HG03442 (cell line): ENCODE measurements at regions not wholly inside any gene's neighbourhood (a gene's known extent, or its start where the extent isn't known, plus 50 kb on each side); places are given as distances from the start of the nearest gene placed in this dataset.
"Not testable (repeated sequence)": the region's sequence is repeated elsewhere in the genome, so short reads cannot be mapped to it uniquely, and the experiment has no call there.

Experiments
- ATAC-seq: cut with Tn5 transposase; IDR thresholded peaks from one replicate; pipeline ENCODE4 v1.9.1; 2021; ENCODE audit warnings: mild to moderate bottlenecking, moderate library complexity; ENCODE audit not compliant: unreplicated experiment

DNA sequence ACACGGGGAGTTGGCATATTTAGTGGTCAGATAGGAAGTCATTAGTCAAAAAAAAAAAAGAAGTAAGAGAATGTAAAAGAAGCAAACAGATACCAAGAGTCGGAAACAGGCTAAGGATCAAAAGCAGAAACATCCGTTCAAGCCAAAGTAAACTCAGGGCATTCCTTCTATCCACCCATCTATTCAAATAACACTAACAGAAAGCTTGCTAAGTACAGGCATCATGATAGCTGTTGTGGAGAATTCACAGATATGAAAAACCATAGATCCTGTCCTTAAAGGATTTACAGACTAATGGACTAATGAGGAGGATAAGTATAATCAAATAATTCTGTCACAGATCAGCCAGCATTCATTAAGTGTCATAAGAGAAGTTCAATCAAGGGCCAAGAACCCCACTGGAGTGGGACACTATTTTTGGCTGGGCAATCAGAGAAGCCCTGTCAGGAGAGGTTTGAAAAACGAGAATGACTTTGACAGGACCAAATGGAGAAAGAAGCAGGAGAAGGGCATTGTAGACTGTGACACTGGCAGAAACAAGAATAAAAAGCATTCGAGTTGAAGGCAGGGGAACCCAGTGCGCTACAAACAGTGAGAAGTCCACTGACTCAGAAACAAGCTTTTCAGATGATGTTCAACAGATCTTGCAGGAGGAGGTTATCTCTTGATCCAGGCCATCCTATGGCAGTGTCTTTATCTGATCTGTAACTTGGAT lies 154.2 kb upstream of the TSLP start:
- ATAC-seq: no peak

GRCh38 chr5:110918683-110919082 lies 152.8 kb upstream of the TSLP start:
- no peak for ATAC-seq

- no peak for ATAC-seq
Observed at GRCh38 chr5:110923971-110924370, 147.5 kb upstream of the TSLP start.

GRCh38 chr5:110925398-110925797 lies 146.1 kb upstream of the TSLP start:
- ATAC-seq: no peak

DNA sequence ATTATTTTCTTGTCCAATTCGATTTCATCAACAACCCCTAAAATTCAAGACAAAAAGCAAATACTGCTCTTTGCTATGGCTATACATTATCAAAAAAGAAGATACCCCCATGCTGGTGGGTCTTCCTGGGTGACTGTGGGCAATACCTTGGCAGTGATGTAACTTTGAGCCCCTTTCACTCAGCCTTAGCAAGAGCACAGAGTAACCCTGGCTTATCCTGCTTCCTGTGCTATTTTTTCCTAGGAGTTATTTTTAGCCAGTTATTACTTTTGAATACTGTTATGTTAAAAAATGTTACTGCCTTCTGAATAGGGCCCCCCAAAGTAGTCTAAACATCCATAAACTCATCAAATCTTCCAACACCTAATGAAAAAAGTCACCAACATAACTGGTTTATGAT lies 145.6 kb upstream of the TSLP start:
- ATAC-seq: no peak

DNA sequence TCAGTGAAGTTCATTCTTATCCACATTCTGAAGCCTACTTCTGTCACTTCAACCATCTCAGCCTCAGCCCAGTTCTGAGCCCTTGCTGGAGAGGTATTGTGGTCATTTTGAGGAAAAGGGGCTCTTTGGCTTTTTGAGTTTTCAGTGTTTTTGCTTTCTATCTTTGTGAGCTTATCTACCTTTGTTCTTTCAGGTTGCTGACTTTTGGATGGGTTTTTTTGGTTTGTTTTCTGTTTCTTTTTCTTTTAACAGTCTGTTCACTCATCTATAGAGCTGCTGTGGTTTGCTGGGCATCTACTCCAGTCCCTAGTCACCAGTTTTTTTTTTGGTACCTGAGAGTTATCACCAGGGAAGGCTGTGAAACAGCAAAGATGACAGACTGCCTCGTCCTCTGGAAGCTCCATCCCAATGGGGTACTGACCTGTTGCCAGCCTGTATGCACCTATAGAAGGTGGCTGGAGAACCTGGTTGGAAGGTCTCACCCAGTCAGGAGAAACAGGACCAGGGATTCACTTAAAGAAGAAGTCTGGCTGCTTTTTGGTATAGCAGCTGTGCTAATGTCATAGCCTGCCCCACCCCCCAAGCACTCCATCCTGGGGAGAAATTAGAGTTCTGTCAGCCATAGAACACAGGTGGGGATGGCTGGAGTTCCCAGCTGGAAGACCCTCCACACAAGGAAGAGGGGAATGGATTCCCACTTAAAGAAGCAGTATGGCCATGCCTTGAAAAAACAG lies 138.6 kb upstream of the TSLP start:
- ATAC-seq: peak; percentile 96

GRCh38 chr5:110940136-110940535 lies 131.4 kb upstream of the TSLP start:
- ATAC-seq: no peak

DNA sequence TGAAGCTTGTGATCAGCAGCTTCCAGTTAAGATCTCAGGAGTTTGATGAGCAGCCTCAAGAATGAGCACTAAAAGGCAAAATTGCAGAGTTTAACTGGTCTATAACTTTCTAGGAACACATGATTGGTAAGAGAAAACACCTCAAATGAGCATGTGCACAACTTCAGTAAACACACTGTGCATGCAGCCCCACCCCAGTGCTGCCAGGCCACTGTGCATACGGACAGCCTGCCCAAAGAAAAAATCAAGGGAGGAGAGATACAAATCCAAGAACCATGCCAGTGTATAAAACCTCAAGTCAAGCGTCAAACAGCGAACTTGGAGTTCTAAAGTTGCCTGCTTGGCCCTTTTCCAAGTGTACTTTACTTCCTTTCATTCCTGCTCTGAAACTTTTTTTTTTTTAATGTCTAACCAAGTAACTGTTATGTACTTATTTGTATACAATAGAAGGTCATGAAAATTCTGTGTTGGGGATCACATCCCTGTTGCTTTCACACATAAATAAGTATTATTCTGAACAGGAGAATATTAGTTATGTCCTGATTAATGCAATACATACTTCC lies 125.6 kb upstream of the TSLP start:
- ATAC-seq: no peak

- ATAC-seq: no peak
Observed at GRCh38 chr5:110951373-110951791, 120.1 kb upstream of the TSLP start.

- ATAC-seq: no peak
Observed at GRCh38 chr5:110956280-110956912, 115.1 kb upstream of the TSLP start.

DNA sequence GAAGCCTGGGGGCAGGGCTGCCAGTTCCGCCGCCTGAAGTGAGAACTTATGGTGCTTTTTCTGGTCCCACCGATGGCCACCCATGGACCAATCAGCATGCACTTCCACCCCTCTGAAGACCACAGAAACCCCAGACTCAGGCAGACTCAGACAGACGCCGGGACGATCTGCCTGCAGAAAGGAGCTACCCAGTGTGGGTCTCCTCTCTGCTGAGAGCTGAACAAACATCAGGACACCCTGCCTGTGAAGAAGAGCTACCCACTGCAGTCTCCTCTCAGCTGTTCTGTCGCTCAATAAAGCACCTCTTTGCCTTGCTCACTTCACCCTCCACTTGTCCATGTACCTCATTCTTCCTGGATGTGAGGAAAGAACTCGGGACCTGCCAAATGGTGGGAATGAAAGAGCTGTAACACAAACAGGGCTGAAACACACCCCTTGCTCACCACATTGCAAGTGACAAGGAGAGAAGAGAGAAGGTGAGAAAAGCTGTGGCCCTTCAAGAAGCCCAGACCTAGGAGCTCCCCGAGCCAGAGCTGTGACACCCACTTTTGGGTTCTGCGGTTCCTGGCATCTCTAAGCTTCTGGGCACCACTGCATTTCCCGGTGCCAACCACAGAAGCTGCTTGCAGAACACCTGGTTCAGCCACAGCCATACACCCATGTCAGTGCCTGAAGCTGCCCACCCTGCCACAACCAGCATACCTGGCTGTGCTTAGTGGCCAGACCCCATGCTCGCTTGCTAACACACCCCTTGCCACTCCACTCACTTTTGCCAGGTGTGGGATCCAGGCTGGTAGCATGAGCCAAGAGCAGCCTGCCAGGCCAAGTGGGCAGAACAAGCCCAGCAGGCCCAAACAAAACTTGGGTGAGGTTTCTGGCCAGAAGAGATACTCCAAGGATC lies 114.3 kb upstream of the TSLP start:
- ATAC-seq: no peak

DNA sequence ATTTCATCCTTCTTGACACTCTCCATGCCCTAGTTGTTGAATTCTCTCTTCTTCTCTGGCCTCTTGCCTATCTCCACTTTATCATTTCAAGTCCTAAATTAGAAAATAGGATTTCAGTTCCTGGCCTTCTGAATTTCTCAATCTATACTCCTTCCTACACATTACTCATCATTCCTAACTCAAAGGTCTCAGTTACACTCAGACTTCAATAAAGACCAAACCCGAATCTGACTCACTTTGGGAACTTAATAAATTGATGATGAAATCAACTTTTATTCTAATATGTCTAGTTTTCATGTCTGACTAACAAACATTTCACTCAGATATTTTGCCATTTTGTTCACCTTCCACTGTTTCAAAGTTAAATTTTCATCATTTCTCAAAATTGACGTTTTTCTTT lies 113.6 kb upstream of the TSLP start:
- ATAC-seq: no peak

DNA sequence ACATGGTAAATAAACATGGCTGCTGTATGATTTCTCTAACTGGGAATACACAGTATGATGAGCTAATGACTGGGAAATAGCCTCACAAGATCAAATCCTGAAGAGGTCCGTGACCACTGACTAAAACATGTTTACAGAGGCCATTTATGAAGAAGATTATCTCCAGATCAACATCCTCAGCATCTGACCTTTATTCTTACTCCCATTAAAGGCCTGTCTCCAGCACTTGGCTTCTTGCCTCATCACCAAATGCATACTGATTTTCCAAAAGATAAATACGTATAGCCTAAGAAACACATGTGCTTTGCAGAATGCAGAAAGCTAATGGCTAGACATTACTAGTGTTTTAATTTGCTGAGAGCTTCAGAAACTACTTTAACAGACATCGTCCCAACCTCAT lies 108.0 kb upstream of the TSLP start:
- no peak for ATAC-seq

- no peak for ATAC-seq
Observed at GRCh38 chr5:110965773-110966581, 105.5 kb upstream of the TSLP start.

DNA sequence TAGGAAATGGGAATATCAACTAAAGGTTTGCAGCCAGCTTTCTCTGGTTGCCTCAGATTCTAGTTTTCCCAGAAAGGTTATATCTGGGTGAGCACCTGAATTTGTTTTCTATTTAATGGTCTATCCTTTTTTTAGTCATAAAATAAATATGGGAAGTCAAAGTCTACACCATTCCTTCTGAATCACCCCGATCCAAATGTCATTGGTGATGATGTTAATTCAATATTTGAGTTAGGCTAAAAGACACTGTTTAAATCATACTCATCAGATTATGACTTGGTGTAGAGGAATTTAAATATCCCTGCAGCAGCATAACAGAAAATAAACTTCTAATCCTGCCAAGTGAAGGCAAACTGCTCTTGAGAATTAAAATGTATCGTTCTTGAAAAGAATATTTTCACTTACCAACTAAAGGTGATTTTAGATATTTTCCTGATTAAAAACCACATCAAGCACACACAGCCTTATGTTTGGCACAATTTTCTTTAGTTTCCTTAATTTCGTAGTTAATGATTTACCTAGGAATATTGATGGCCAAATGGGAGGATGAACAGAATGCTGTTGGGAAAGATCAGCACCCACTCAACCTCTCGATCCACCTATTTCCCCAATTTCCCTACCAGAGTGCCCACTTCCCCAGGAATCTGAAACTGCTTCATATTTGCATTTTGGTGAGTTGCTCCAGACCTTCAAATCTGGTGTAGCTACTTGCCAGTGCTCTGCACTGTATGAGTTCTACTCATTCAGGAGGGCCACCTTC lies 103.1 kb upstream of the TSLP start:
- no peak for ATAC-seq

GRCh38 chr5:110969502-110969901 lies 102.0 kb upstream of the TSLP start:
- ATAC-seq: no peak

- no peak for ATAC-seq
Observed at GRCh38 chr5:110973510-110973909, 98.0 kb upstream of the TSLP start.

- no peak for ATAC-seq
Observed at GRCh38 chr5:110977915-110978314, 93.6 kb upstream of the TSLP start.

DNA sequence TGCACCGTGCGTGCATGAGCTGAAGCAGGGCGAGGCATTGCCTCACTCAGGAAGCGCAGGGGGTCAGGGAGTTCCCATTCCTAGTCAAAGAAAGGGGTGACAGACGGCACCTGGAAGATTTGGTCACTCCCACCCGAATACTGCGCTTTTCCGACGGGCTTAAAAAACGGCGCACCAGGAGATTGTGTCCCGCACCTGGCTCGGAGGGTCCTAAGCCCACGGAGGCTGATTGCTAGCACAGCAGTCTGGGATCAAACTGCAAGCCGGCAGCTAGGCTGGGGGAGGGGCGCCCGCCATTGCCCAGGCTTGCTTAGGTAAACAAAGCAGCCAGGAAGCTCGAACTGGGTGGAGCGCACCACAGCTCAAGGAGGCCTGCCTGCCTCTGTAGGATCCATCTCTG lies 85.6 kb upstream of the TSLP start:
- ATAC-seq: not testable (repeated sequence)
